ENCODE measurements at regions not wholly inside any gene's neighbourhood (a gene's known extent, or its start where the extent isn't known, plus 50 kb on each side); places are given as distances from the start of the nearest gene placed in this dataset.

- H3K4me1 ChIP-seq = no peaks in the 10 kb centered on the region
- no peak overlapping the region for H3K4me3 ChIP-seq (replicated peaks in 1 of 3)
- no peak for TF ChIP-seq CTCF (IDR thresholded peaks at IDR 0.05)
- no peak for TF ChIP-seq POLR2A (IDR thresholded peaks at IDR 0.05)
- no peak overlapping the region for H3K27ac ChIP-seq
- DNase-seq = no peak
- H3K36me3 ChIP-seq = no peaks in the 10 kb centered on the region
- H3K9me3 ChIP-seq = no peaks in the 10 kb centered on the region
- 78% methylated on average over 2 of the region's 2 CpGs for WGBS, 2 donors
- no peaks in the 10 kb centered on the region for H3K27me3 ChIP-seq
- intact Hi-C loops (cut with DNase I) = no loop called here
Observed at GRCh38 chr16:82518811-82519210, 108.0 kb upstream of the CDH13 start.

- Histone ChIP-seq H3K9me3 (no peaks in the 10 kb centered on the region), H3K27ac (no peak overlapping the region), H3K36me3 (no peaks in the 10 kb centered on the region), H3K27me3 (no peaks in the 10 kb centered on the region), H3K4me3 (replicated peaks in 1 of 3) (no peak overlapping the region), H3K4me1 (no peaks in the 10 kb centered on the region)
- intact Hi-C loops (cut with DNase I) = no loop called here
- TF ChIP-seq CTCF (IDR thresholded peaks at IDR 0.05) = no peak
- no peak for TF ChIP-seq POLR2A (IDR thresholded peaks at IDR 0.05)
- DNase-seq = no peak
- 79 to 85% methylated on average over 4 of the region's 4 CpGs for WGBS, 2 donors
Observed at GRCh38 chr16:82514262-82514661, 112.5 kb upstream of the CDH13 start.

GRCh38 chr16:82510789-82511305 is 115.9 kb upstream of the CDH13 start:
- WGBS, 2 donors = 60 to 72% methylated on average over 2 of the region's 2 CpGs
- H3K9me3 ChIP-seq = no peaks in the 10 kb centered on the region
- no peak for DNase-seq
- intact Hi-C loops (cut with DNase I) = no loop called here
- H3K4me1 ChIP-seq = no peaks in the 10 kb centered on the region
- H3K4me3 ChIP-seq (replicated peaks in 1 of 3) = no peak overlapping the region
- no peaks in the 10 kb centered on the region for H3K36me3 ChIP-seq
- TF ChIP-seq CTCF (IDR thresholded peaks at IDR 0.05) (no peak), POLR2A (IDR thresholded peaks at IDR 0.05) (no peak)
- no peak overlapping the region for H3K27ac ChIP-seq
- no peaks in the 10 kb centered on the region for H3K27me3 ChIP-seq

- Histone ChIP-seq H3K4me3 (replicated peaks in 1 of 3) (no peak overlapping the region), H3K36me3 (no peaks in the 10 kb centered on the region), H3K9me3 (no peaks in the 10 kb centered on the region), H3K27me3 (no peaks in the 10 kb centered on the region), H3K4me1 (no peaks in the 10 kb centered on the region), H3K27ac (no peak overlapping the region)
- no peak for TF ChIP-seq CTCF (IDR thresholded peaks at IDR 0.05)
- no peak for DNase-seq
- 87 to 97% methylated on average over 5 of the region's 5 CpGs for whole genome bisulfite sequencing, 2 donors
- intact Hi-C loops (cut with DNase I) = no loop called here
Observed at GRCh38 chr16:82509691-82510430, 116.9 kb upstream of the CDH13 start.
